ENCODE measurements at regions not wholly inside any gene's neighbourhood (a gene's known extent, or its start where the extent isn't known, plus 50 kb on each side); places are given as distances from the start of the nearest gene placed in this dataset.

DNA sequence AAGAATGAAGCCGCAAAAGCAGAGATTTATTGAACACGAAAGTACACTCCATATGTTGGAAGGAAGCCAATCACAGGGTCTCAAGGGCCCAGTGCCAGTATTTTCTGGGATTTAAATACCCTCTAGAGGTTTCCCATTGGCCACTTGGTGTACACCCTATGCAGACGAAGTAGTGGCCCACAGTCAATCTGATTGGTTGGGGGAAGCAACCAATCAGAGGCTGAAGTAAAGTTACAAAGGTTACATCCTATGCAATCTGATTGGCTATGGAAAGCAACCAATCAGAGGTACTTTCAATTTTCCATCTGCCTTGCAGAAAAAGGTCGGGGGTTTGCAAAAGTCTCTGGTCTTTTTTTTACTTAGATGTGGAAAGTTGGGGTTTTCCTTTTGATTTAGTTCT lies 481.3 kb upstream of the NRP1 start:
- Histone ChIP-seq H3K4me3 (ENCODE audit: low read depth, low read length) (no peak overlapping the region), H3K36me3 (ENCODE audit: control insufficient read depth, insufficient read depth, low read length) (no peaks in the 10 kb centered on the region), H3K27me3 (ENCODE audit: control insufficient read depth, insufficient read depth, low read length) (no peaks in the 10 kb centered on the region)
- DNase-seq (ENCODE audit: low read depth) = no peak
- FAIRE-seq = no peak
- TF ChIP-seq, protein P1, sequence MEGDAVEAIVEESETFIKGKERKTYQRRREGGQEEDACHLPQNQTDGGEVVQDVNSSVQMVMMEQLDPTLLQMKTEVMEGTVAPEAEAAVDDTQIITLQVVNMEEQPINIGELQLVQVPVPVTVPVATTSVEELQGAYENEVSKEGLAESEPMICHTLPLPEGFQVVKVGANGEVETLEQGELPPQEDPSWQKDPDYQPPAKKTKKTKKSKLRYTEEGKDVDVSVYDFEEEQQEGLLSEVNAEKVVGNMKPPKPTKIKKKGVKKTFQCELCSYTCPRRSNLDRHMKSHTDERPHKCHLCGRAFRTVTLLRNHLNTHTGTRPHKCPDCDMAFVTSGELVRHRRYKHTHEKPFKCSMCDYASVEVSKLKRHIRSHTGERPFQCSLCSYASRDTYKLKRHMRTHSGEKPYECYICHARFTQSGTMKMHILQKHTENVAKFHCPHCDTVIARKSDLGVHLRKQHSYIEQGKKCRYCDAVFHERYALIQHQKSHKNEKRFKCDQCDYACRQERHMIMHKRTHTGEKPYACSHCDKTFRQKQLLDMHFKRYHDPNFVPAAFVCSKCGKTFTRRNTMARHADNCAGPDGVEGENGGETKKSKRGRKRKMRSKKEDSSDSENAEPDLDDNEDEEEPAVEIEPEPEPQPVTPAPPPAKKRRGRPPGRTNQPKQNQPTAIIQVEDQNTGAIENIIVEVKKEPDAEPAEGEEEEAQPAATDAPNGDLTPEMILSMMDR (IDR thresholded peaks at IDR 0.05; ENCODE audit: insufficient read depth, low read length, severe bottlenecking) = no peak

DNA sequence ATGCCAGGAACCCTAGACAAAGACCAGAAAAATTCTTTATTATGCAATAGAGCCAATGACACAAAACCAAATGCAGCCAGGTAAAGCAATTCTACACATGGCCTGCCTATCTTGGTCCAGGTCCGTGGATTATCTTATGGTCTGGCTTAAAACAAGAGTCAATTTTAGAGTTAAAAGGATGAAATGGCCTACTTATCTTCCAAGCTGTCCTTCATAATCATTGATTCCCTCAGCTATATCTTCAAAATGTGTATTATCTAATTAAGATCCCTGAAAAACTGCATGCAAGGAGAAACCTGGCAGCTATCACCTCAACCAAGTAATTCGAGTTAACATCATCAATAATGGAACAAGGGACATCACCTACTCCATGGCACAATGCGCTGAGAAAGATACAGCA lies 479.4 kb upstream of the NRP1 start:
- H3K27me3 ChIP-seq (ENCODE audit: control insufficient read depth, insufficient read depth, low read length) = no peaks in the 10 kb centered on the region
- FAIRE-seq (no peak), DNase-seq (ENCODE audit: low read depth) (no peak)
- no peaks in the 10 kb centered on the region for H3K36me3 ChIP-seq (ENCODE audit: control insufficient read depth, insufficient read depth, low read length)
- no peak overlapping the region for H3K4me3 ChIP-seq (ENCODE audit: low read depth, low read length)
- TF ChIP-seq, protein P1 (IDR thresholded peaks at IDR 0.05; ENCODE audit: insufficient read depth, low read length, severe bottlenecking) = no peak

DNA sequence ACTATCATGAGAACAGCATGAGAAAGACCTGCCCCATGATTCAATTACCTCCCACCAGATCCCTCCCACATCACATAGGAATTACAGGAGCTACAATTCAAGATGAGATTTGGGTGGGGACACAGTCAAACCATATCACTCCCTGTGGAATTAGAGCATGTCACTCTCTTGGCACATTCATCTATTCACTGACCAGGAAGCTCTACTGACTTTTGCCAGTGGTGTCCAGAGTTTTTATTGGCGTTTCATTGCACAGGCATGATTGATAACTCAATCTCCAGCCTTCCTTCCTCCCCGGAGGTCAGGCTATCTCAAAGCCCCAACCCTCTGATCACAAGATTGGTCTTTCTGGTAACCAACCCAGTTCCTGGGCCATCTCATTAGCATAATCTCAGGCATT lies 478.9 kb upstream of the NRP1 start:
- FAIRE-seq (no peak), DNase-seq (ENCODE audit: low read depth) (no peak)
- TF ChIP-seq, protein P1 (IDR thresholded peaks at IDR 0.05; ENCODE audit: insufficient read depth, low read length, severe bottlenecking) = no peak
- Histone ChIP-seq H3K4me3 (ENCODE audit: low read depth, low read length) (no peak overlapping the region), H3K27me3 (ENCODE audit: control insufficient read depth, insufficient read depth, low read length) (no peaks in the 10 kb centered on the region), H3K36me3 (ENCODE audit: control insufficient read depth, insufficient read depth, low read length) (no peaks in the 10 kb centered on the region)

DNA sequence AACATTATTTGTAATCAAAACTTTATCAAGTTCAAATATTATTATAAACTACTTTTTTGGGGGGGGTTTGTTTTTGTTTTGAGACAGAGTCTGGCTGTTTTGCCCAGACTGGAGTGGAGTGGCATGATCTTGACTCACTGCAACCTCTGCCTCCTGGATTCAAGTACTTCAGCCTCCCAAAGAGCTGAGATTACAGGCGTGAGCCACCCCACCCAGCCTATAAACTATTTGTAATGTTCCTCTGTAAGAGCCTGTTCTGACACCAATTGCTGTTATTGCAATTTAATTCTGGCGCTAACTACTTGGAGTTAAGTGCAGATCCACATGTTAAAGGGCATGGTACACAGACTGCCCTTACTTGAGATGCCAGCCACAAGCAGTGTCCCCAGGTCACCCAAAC lies 478.1 kb upstream of the NRP1 start:
- TF ChIP-seq, protein P1 (IDR thresholded peaks at IDR 0.05; ENCODE audit: insufficient read depth, low read length, severe bottlenecking) = no peak
- H3K27me3 ChIP-seq (ENCODE audit: control insufficient read depth, insufficient read depth, low read length) = no peaks in the 10 kb centered on the region
- no peaks in the 10 kb centered on the region for H3K36me3 ChIP-seq (ENCODE audit: control insufficient read depth, insufficient read depth, low read length)
- no peak overlapping the region for H3K4me3 ChIP-seq (ENCODE audit: low read depth, low read length)
- DNase-seq (ENCODE audit: low read depth) (no peak), FAIRE-seq (no peak)

DNA sequence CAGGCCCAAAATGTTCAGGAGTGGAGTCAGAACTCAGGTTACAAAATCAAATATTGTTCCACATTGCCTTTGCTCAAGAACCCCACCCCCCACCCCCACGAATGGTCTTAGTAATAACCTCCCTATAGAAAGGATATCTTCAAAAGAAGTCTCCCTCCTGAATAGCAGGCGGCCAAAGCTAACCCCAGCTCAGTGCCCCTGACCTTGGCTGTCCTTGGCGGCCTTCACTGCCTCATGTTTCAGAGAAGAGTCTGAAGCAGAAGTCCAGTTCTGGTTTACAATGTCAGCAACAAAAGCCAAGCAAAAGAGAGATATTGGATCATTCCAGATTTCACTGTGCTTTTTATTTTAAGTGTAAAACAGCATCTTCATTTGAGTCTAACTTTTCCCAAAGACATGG lies 476.5 kb upstream of the NRP1 start:
- H3K27me3 ChIP-seq (ENCODE audit: control insufficient read depth, insufficient read depth, low read length) = no peaks in the 10 kb centered on the region
- H3K4me3 ChIP-seq (ENCODE audit: low read depth, low read length) = no peak overlapping the region
- no peak for DNase-seq (ENCODE audit: low read depth)
- TF ChIP-seq, protein P1 (IDR thresholded peaks at IDR 0.05; ENCODE audit: insufficient read depth, low read length, severe bottlenecking) = no peak
- H3K36me3 ChIP-seq (ENCODE audit: control insufficient read depth, insufficient read depth, low read length) = no peaks in the 10 kb centered on the region
- no peak for FAIRE-seq

DNA sequence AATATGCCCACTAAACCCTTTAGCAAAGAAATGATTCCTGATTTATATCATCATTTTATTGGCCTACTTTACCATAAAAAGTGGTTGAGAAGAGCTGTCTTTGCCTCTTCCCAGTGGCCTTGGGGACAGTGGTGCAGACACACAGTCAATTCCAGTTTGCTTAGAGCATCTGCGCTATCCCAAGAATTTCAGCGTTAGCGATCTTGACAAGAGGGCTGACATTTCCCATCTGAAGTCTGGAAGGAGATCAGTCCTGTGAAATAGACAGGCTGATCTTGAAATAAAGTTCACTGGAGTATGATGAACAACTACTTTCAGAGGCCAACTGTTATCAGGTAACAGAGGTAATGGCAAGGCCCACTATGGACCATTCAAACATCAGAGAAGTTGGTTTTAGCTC lies 475.3 kb upstream of the NRP1 start:
- no peak for FAIRE-seq
- Histone ChIP-seq H3K36me3 (ENCODE audit: control insufficient read depth, insufficient read depth, low read length) (no peaks in the 10 kb centered on the region), H3K27me3 (ENCODE audit: control insufficient read depth, insufficient read depth, low read length) (no peaks in the 10 kb centered on the region), H3K4me3 (ENCODE audit: low read depth, low read length) (no peak overlapping the region)
- no peak for DNase-seq (ENCODE audit: low read depth)
- TF ChIP-seq, protein P1 (IDR thresholded peaks at IDR 0.05; ENCODE audit: insufficient read depth, low read length, severe bottlenecking) = no peak
